ENCODE measurements at regions not wholly inside any gene's neighbourhood (a gene's known extent, or its start where the extent isn't known, plus 50 kb on each side); places are given as distances from the start of the nearest gene placed in this dataset.
A peak's percentile ranks its signal among the peaks of the same experiment; 100 is the strongest.
"Not testable (repeated sequence)": the region's sequence is repeated elsewhere in the genome, so short reads cannot be mapped to it uniquely, and the experiment has no call there.

DNA sequence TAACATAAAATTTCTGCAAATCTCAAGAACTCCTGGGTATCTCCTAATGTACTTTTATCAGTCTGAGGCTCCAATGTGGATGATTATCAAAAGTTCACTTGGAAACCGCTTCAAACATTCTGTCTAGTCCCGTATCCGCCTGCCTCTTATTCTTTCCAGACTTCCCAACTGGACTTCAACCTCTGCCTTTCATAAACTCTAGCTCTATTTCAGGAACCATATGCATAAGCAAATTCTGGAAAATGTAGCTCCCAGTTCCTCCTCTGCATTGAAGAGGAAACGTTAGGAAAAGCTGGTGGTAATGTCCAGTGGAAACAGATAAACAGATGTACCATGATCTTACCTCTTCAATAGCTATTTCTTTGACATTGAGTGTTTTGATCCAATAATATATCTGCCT lies 285.0 kb downstream of the KCNJ2 start:
- no peak for DNase-seq

- DNase-seq, result no peak
Measured at GRCh38 chr17:70454908-70455307, 285.6 kb downstream of the KCNJ2 start.

DNA sequence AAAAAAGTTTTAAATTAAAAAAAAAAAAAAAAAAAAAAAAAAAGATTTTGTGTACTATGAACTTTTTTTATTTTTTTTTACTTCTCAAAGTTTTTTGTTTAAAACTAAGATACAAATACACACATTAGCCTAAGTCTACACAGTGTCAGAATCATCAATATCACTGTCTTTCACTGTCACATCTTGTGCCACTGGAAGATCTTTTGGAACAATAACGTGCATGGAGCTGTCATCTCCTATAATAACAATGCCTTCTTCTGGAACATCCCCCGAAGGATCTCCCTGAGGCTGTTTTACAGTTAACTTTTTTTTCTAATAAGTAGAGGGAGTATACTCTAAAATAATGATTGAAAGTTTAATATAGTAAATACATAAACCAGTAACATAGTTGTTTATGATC lies 295.7 kb downstream of the KCNJ2 start:
- DNase-seq, result no peak

DNA sequence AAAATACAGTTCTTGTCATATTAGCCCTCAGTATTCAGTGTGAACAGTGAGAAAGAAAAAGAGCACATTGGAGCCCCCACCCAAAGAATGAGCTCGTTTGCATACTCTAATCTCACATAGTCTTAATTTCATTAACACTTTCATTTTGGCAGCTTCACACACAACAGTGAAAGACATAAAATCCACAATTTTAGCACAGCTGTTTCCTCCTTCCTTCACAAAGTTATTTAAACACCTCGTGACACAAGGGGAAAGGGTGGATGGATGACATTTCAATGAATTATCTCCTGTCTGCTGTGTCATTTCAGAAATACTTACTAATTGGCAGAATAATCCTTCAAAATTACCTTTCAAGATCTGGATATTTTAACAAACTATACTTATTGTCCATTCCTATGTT lies 299.3 kb downstream of the KCNJ2 start:
- DNase-seq, result no peak

GRCh38 chr17:70473049-70473448 lies 303.7 kb downstream of the KCNJ2 start:
- no peak for DNase-seq

DNA sequence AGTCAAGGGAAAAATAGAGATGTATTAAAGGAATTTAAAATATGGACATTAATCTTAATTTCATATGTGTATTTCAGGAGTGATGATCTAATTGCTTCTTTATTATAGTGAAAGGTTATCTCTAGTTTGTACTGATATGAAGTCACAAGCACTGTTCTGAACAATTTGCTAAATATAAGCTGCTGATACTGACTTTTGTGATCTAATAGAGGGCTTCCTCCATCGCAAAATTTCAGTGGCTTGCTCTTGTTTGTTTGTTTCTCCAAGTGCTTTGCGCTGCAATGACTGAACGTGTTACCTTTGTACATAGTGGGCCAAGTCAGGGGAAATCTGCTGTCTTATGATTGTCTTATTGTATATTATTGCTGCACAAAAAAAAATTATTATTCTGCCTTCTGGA lies 307.0 kb downstream of the KCNJ2 start:
- DNase-seq, result no peak

GRCh38 chr17:70478902-70479301 lies 309.6 kb downstream of the KCNJ2 start:
- no peak for DNase-seq

DNA sequence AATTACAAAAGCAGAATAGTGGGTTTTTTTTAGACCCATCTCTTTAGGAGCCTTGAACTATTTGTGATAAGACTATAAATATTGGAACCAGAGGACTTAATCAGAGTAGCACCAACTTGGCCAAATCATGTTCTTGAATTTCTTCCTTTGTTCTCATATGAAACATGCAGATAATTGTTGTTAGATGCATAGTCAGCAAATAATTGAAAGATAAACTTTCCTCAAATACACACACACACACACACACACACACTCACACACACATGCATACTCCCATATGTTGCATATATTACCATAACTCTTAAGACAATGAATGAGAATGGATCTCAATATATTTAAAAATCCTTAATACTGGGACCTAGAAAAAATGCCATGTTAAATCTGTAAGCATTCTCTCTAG lies 310.4 kb downstream of the KCNJ2 start:
- no peak for DNase-seq

DNA sequence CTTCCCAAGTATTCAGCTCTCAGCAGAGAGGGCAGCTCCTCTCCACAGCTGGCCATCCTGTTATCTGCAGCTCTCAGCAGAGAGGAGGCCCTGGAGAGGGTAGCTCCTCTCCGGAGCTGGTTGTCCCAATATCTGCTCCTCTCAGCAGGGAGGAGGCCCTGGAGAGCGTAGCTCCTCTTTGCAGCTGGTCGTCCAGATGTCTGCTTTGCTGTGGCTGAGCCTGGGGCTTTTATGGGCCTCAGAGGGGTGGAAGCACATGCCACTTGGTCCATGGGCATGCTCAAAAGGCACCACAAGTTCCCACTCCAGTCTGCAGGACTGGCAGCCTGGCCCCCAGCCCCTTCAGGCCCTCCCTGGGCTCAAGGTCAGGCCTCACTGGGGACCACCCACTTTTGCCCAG lies 314.3 kb downstream of the KCNJ2 start:
- no peak for DNase-seq

- DNase-seq, result no peak
Measured at GRCh38 chr17:70484050-70484449, 314.7 kb downstream of the KCNJ2 start.

- no peak for DNase-seq
Measured at GRCh38 chr17:70484496-70484895, 315.2 kb downstream of the KCNJ2 start.

GRCh38 chr17:70492368-70492767 lies 323.0 kb downstream of the KCNJ2 start:
- no peak for DNase-seq

DNA sequence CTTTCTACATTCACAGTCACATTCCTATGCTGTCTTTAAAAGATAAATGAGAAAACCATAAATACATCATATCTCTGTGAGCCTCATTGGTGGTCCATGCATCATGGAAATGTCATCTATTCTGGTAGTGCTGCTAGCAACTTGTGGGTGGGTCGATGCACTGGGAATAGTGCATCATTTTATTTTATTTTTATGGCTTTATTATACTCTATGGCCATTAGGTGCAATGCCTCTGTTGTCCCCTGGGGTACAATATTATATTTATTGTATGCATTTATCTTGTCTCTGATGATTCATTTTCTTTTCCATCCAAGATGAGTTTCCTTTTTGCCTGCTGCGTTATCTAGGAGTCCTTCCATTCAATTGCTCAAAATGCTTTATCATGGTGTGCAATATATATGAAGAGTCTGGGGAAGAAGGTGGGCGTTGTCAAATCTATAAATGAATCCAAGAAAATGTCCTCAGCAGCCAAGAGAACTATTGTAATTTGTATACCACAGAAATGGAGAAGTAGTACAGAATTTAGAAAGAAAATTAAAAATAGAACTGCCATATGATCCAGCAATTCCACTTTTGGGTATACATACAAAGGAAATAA lies 324.0 kb downstream of the KCNJ2 start:
- DNase-seq, result no peak

GRCh38 chr17:70498631-70499030 lies 329.3 kb downstream of the KCNJ2 start:
- no peak for DNase-seq

DNA sequence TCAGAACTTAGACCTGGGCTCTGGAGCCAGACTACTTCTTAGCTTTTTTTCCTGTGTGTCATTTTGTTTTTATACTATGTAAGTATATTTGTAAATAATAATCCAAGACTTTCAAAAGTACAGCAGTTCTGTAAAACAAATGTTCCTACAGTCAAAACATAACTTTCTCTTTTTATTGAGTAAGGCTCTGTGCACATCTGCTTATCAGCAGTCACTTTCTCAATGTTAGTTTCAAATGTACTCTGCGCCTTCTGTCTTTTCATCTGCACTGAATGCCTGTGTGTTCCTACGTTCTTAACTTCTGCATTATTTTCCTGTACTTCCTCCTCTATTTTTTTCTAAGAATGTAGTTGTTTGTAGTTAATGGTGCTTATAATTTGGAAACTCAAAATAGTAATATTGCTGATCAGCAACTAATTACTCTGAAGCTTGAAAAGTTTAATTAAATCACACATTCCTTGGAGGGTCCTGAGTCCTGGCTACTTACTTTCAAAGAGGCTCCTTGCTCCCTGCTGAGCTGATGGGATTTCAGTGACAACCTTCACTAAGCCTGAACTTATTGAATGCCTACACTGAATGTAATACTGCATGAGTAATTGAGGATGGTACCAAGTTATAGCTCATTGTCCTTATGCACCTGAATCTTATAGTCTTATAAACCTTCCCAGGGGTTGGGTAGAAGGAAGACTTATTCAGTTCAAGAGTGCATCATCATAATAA lies 329.9 kb downstream of the KCNJ2 start:
- DNase-seq, result peak; percentile 6

GRCh38 chr17:70503449-70503848 lies 334.1 kb downstream of the KCNJ2 start:
- DNase-seq, result no peak

DNA sequence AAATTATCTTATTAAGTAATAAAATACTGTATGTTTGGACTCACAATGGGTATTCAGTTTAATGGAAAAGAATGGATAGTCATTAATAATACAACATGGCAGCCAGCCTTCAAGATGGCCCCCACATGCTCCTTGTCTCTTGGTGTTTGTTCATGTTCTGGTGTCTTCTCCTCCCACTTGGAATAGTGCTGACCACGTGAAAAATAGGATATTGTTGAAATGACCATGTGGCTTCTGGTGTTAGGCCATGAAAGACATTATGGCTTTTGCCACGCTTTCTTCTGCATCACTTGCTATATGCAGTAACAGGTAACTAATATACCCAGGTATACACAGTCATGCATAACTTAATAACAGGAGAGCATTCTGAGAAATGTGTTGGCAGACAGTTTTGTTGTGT lies 341.0 kb downstream of the KCNJ2 start:
- no peak for DNase-seq

DNA sequence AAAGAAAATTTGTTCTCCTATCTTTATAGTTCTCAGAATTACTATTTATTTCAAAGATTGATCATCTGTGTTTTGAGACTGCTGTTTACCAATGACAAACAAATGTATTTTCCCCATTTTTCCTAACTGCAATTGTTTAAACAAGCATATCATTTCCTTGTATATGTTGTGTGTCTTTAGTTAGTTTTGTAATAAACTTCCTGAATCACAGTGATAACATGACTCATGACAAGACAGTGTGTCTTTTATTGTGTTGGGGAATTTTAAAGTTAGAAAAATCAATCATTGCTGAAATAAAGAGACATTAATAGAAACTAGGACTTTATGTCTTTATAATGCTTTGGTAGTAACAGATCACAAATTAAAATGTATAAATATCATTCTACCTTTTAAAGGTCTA lies 348.5 kb downstream of the KCNJ2 start:
- DNase-seq, result no peak

GRCh38 chr17:70519300-70519699 lies 350.0 kb downstream of the KCNJ2 start:
- DNase-seq, result no peak

DNA sequence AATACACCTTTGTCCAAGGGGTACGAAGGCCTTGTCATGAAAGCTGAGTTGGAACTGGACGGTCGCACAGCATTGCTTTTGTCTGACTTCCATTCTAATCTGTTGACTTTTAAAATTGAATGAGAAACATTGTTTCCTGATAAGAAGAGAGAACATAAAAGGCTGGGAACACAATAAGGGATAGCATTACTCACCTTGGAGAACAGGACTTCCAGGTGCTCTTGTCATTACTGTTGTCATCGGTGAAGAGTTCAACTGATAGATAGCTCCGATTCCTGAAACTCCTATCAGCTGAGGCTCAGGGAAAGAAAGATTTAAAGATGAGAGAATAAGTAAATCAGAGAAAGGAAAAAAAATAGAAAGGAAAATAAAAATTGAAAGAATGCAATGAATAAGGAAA lies 351.1 kb downstream of the KCNJ2 start:
- no peak for DNase-seq

DNA sequence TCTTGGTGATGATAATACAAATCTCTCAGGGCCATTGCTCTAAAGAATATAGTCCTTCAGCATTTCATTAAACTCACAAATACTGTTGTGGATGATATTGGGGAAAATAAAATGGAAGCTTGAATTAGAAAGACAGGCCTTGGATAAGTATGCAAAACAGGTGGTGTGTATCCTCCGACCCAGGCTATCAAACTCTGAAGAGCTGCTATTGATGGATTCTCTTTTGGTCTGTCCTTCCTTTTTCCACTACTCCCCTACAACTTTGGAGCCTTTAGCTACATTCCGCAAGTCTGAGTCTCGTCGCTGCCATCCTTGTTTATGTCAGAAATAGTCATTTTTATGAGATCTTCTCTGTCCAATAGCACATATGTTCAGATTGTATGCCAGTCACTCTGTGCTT lies 351.6 kb downstream of the KCNJ2 start:
- no peak for DNase-seq

DNA sequence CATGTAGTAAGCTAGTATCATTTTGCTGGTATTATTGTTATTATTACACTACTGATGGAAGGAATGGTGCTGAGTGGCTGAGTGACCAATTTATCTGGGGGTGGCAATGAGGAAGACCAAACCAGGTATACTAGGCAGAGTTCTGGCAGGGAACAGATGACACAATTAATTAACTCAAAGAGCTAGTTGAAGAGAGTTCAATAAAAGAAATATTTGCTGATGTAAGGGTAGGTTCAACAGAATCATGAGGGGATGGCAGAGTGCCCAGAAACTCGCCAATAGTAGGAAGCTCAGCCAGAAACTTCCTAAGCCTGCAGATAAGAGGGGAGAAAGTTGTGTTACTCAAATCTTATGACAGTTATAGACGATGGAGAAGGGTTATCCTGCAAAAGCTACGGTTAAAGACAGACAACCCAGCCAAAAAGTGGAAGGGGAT lies 352.5 kb downstream of the KCNJ2 start:
- no peak for DNase-seq

DNA sequence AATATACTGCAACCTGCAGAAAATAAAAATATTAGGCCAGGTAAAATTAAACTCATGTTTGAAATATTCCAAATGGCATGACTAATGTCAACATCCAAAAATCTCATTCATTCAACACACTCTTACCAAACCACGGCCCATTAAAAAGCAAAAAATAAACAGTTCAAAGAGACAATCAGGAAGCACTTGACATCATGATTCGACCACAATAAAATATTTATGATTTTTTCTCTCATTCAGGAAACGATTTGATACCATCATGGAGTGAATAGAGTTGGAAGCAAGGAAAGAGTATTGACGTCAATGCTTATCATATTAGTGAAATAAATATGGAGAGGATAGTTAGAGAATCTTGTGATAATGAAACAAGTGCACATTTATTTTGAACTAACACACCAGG lies 354.1 kb downstream of the KCNJ2 start:
- DNase-seq, result no peak

DNA sequence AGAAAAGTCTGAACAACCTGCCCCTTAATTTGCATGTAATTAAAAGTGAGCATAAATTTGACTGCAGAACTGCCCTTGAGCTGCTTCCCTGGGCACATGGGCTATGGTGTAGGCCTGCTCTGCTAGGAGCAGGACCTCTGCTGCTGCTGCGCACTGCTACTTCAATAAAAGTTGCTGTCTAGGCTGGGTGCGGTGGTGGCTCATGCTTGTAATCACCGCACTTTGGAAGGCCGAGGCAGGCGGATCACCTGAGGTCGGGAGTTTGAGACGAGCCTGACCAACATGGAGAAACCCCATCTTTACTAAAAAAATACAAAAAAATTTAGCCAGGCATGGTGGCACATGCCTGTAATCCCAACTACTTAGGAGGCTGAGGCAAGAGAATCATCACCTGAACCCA lies 355.7 kb downstream of the KCNJ2 start:
- DNase-seq, result not testable (repeated sequence)

GRCh38 chr17:70525961-70526360 lies 356.6 kb downstream of the KCNJ2 start:
- no peak for DNase-seq
